ENCODE measurements at regions not wholly inside any gene's neighbourhood (a gene's known extent, or its start where the extent isn't known, plus 50 kb on each side); places are given as distances from the start of the nearest gene placed in this dataset.

- TF ChIP-seq ZBTB21 (CRISPR knock-in tag; IDR thresholded peaks at IDR 0.05; ENCODE audit: borderline replicate concordance) (no peak), ZNF396 (CRISPR knock-in tag; IDR thresholded peaks at IDR 0.05; ENCODE audit: borderline replicate concordance) (no peak), ZNF512 (CRISPR knock-in tag; IDR thresholded peaks at IDR 0.05; ENCODE audit: borderline replicate concordance) (no peak), ZBTB43 (CRISPR knock-in tag; IDR thresholded peaks at IDR 0.05) (no peak), CBFB (CRISPR knock-in tag; IDR thresholded peaks at IDR 0.05; ENCODE audit: low read depth) (no peak)
Measured at GRCh38 chr1:90607736-90608135, 109.4 kb downstream of the BARHL2 start (continued).

DNA sequence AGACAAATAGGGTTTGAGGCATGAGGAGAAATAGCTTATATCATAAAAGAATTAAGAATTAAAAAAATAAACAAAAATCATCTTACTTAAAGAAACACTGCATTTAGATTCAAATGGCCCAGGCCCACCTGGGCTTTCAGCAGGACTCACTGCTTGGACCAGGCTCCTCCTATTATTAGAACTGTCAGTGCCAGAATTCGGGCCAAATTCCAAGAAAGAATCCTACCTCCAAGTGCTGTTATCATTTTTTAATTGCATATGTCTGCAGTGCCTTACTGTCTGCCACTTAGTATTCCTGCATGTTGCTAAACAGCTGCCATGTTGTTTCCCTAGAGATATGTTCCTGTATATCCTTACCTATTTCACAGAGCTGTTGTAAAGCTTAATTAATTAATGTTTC, 112.0 kb downstream of the BARHL2 start:
- ATAC-seq (no peak), DNase-seq (ENCODE audit: low spot score) (no peak)
- no peaks in the 10 kb centered on the region for H3K36me3 Mint-ChIP-seq
- H3K4me3 Mint-ChIP-seq: no peak overlapping the region
- no peak overlapping the region for H3K27ac Mint-ChIP-seq
- peaks cover 10% of the 10 kb centered on the region for H3K9me3 Mint-ChIP-seq
- H3K27me3 Mint-ChIP-seq (ENCODE audit: low read depth): no peaks in the 10 kb centered on the region
- TF ChIP-seq ZNF232 (CRISPR knock-in tag; IDR thresholded peaks at IDR 0.05) (no peak), ATF3 (CRISPR knock-in tag; conservative IDR thresholded peaks at IDR 0.05) (no peak), USF1 (CRISPR knock-in tag; IDR thresholded peaks at IDR 0.05) (no peak), FOXJ3 (CRISPR knock-in tag; IDR thresholded peaks at IDR 0.05; ENCODE audit: borderline replicate concordance) (no peak), ZNF512 (CRISPR knock-in tag; IDR thresholded peaks at IDR 0.05; ENCODE audit: borderline replicate concordance) (no peak), PRDM15 (CRISPR knock-in tag; IDR thresholded peaks at IDR 0.05) (no peak), ZNF396 (CRISPR knock-in tag; IDR thresholded peaks at IDR 0.05; ENCODE audit: borderline replicate concordance) (no peak), ARID4B (CRISPR knock-in tag; IDR thresholded peaks at IDR 0.05; ENCODE audit: borderline replicate concordance) (no peak)
- TF ChIP-seq, protein P1, sequence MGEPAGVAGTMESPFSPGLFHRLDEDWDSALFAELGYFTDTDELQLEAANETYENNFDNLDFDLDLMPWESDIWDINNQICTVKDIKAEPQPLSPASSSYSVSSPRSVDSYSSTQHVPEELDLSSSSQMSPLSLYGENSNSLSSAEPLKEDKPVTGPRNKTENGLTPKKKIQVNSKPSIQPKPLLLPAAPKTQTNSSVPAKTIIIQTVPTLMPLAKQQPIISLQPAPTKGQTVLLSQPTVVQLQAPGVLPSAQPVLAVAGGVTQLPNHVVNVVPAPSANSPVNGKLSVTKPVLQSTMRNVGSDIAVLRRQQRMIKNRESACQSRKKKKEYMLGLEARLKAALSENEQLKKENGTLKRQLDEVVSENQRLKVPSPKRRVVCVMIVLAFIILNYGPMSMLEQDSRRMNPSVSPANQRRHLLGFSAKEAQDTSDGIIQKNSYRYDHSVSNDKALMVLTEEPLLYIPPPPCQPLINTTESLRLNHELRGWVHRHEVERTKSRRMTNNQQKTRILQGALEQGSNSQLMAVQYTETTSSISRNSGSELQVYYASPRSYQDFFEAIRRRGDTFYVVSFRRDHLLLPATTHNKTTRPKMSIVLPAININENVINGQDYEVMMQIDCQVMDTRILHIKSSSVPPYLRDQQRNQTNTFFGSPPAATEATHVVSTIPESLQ (CRISPR knock-in tag; IDR thresholded peaks at IDR 0.05): no peak
- POLR2A ChIA-PET: no interaction called here
- H3K4me1 Mint-ChIP-seq: 0 out of 2 replicates have a peak, but pooled peaks cover 4% of the 10 kb centered on the region
- CTCF ChIA-PET: interaction anchor here (0.9 to 2.8 kb wide), 4 partner anchors 11 to 472 kb away, joined by 3 to 12 read pairs (median 8); no protein-coding TSS in a partner anchor

All from WTC11 (cell line).